Chondrocyte (in vitro differentiated cells): ENCODE measurements at regions not wholly inside any gene's neighbourhood (a gene's known extent, or its start where the extent isn't known, plus 50 kb on each side); places are given as distances from the start of the nearest gene placed in this dataset.
"Not testable (repeated sequence)": the region's sequence is repeated elsewhere in the genome, so short reads cannot be mapped to it uniquely, and the experiment has no call there.

Experiments used
- DNase-seq: peaks from one replicate; pipeline ENCODE4 v3.0.0; 2021; ENCODE audit warnings: mixed read lengths, low spot score
- H3K27ac Mint-ChIP-seq: one replicate; pipeline ENCODE4 v1.8.0; 2021; ENCODE audit warnings: mild to moderate bottlenecking, moderate library complexity, mixed read lengths; ENCODE audit not compliant: unreplicated experiment
- H3K27me3 Mint-ChIP-seq: 2 replicates; pipeline ENCODE4 v1.8.0; 2021; ENCODE audit warnings: low read depth, mixed read lengths
- H3K36me3 Mint-ChIP-seq: 2 replicates; pipeline ENCODE4 v1.8.0; 2021; ENCODE audit warnings: low read depth, mixed read lengths
- H3K4me1 Mint-ChIP-seq: 2 replicates; pipeline ENCODE4 v1.8.0; 2021; ENCODE audit warnings: low read depth, mild to moderate bottlenecking, mixed read lengths
- H3K4me3 Mint-ChIP-seq: one replicate; pipeline ENCODE4 v1.8.0; 2021; ENCODE audit warnings: mild to moderate bottlenecking, moderate library complexity, mixed read lengths; ENCODE audit not compliant: unreplicated experiment
- H3K9me3 Mint-ChIP-seq: 2 replicates; pipeline ENCODE4 v1.8.0; 2021; ENCODE audit warnings: low read depth, mixed read lengths
- TF ChIP-seq, protein P1 (sequence below): fragments of 200-600 bp; sonication (generic); IDR thresholded peaks from 2 replicates; pipeline ENCODE4 v1.5.0; 2021; ENCODE audit warnings: antibody characterized with exemption, mild to moderate bottlenecking, moderate library complexity

DNA sequence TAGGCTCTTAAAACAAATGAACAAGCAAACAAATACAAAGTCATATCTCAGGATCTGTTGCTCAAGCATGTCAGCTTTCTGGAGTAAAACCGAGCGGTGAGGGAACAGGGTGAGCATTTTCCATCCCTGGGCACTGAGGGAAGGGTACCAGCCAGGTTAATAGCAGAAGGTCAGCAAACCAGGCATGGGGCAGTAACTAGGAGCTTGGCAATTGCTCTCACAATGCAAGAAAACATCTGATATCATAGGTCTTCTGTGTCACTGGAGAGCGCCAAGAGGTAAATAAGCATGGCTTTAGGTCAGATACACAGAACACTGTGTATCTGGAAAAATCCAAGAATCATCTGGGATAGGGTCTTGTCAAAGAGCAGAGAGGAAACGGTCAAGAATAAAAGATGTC, 521.7 kb upstream of the AUTS2 start:
- no peaks in the 10 kb centered on the region for H3K4me1 Mint-ChIP-seq
- TF ChIP-seq, protein P1, sequence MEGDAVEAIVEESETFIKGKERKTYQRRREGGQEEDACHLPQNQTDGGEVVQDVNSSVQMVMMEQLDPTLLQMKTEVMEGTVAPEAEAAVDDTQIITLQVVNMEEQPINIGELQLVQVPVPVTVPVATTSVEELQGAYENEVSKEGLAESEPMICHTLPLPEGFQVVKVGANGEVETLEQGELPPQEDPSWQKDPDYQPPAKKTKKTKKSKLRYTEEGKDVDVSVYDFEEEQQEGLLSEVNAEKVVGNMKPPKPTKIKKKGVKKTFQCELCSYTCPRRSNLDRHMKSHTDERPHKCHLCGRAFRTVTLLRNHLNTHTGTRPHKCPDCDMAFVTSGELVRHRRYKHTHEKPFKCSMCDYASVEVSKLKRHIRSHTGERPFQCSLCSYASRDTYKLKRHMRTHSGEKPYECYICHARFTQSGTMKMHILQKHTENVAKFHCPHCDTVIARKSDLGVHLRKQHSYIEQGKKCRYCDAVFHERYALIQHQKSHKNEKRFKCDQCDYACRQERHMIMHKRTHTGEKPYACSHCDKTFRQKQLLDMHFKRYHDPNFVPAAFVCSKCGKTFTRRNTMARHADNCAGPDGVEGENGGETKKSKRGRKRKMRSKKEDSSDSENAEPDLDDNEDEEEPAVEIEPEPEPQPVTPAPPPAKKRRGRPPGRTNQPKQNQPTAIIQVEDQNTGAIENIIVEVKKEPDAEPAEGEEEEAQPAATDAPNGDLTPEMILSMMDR: no peak
- H3K27me3 Mint-ChIP-seq: peaks cover 4% of the 10 kb centered on the region
- H3K27ac Mint-ChIP-seq: no peak overlapping the region
- peaks cover 5% of the 10 kb centered on the region for H3K9me3 Mint-ChIP-seq
- no peaks in the 10 kb centered on the region for H3K36me3 Mint-ChIP-seq
- DNase-seq: no peak
- no peak overlapping the region for H3K4me3 Mint-ChIP-seq

- no peaks in the 10 kb centered on the region for H3K4me1 Mint-ChIP-seq
Observed at GRCh38 chr7:69078997-69079769, 519.1 kb upstream of the AUTS2 start.

DNA sequence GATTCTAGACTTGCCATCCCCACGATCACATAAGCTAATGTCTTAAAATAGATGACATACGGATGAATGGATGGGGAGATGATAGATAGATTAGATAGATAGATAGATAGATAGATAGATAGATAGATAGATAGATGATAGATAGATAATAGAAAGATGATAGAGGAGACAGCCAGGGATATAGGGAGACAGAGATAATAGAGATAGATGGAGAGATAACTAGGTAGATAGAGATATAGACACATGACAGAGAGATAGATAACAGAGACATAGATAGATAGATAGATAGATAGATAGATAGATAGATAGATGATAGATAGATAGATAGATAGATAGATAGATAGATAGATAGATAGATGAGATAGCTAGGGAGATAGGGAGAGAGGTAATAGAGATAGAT, 511.0 kb upstream of the AUTS2 start:
- H3K27me3 Mint-ChIP-seq: peaks cover 13% of the 10 kb centered on the region
- H3K4me1 Mint-ChIP-seq, H3K9me3 Mint-ChIP-seq, DNase-seq, H3K4me3 Mint-ChIP-seq, H3K36me3 Mint-ChIP-seq, H3K27ac Mint-ChIP-seq: not testable (repeated sequence)

More at GRCh38 chr7:69078997-69079769, 519.1 kb upstream of the AUTS2 start:
- H3K27me3 Mint-ChIP-seq: peaks cover 3% of the 10 kb centered on the region
- no peak overlapping the region for H3K27ac Mint-ChIP-seq
- no peak for DNase-seq
- no peaks in the 10 kb centered on the region for H3K36me3 Mint-ChIP-seq
- TF ChIP-seq, protein P1: no peak
- H3K4me3 Mint-ChIP-seq: no peak overlapping the region
- H3K9me3 Mint-ChIP-seq: peaks cover 6% of the 10 kb centered on the region

GRCh38 chr7:69088185-69088584, 510.1 kb upstream of the AUTS2 start:
- Mint-ChIP-seq H3K4me1 (no peaks in the 10 kb centered on the region), H3K9me3 (peaks cover under 1% of the 10 kb centered on the region), H3K4me3 (no peak overlapping the region), H3K27ac (no peak overlapping the region), H3K27me3 (peaks cover 13% of the 10 kb centered on the region), H3K36me3 (no peaks in the 10 kb centered on the region)
- TF ChIP-seq, protein P1: no peak
- no peak for DNase-seq

DNA sequence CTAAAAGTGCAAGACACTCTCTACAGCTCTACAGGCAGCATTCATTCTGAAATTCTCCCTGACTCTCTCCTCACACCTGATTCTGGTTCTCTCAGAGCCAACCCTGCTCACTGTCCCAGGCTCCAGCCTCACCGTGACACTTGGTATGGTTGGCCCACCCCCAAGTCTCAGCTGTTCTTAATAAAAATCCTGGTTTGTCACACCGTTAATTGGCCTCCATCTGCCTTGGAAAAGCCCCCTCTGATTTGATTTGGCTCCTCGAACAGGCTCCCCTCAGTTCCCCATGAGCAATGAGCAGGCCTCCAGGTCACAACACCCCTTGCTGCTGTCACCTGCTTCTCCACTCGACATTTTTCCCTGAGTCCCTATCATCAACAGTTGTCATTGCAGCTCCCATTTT, 507.3 kb upstream of the AUTS2 start:
- TF ChIP-seq, protein P1: no peak
- Mint-ChIP-seq H3K4me3 (no peak overlapping the region), H3K4me1 (no peaks in the 10 kb centered on the region), H3K36me3 (peaks cover 2% of the 10 kb centered on the region), H3K27ac (no peak overlapping the region), H3K27me3 (peaks cover 13% of the 10 kb centered on the region), H3K9me3 (peaks cover 13% of the 10 kb centered on the region)
- no peak for DNase-seq

GRCh38 chr7:69091521-69091920, 506.8 kb upstream of the AUTS2 start:
- Mint-ChIP-seq H3K4me3 (no peak overlapping the region), H3K27me3 (peaks cover 13% of the 10 kb centered on the region), H3K36me3 (peaks cover 2% of the 10 kb centered on the region), H3K9me3 (peaks cover 13% of the 10 kb centered on the region), H3K4me1 (no peaks in the 10 kb centered on the region), H3K27ac (no peak overlapping the region)
- no peak for DNase-seq
- TF ChIP-seq, protein P1: no peak
